RWPE1 (cell line): ENCODE measurements at regions not wholly inside any gene's neighbourhood (a gene's known extent, or its start where the extent isn't known, plus 50 kb on each side); places are given as distances from the start of the nearest gene placed in this dataset.

Experiments used
- CTCF ChIA-PET: fragments of 350-600 bp; sonication (Branson Sonifier 250); formaldehyde crosslinking; extraction: SDS; loops from one replicate; lab custom pipeline; 2021; lab: Yijun Ruan, JAX
- POLR2A ChIA-PET: fragments of 400-600 bp; formaldehyde crosslinking; extraction: SDS; loops from one replicate; lab custom pipeline; 2020; ENCODE audit warnings: antibody characterized with exemption; ENCODE audit not compliant: low non-redundant PET; lab: Yijun Ruan, JAX
- DNase-seq: peaks from one replicate; pipeline ENCODE4 v3.0.0; 2012; ENCODE audit warnings: low spot score
- H3K27ac ChIP-seq: fragments of 450-650 bp; 2 replicates; pipeline ENCODE4 v1.5.1; 2017
- CTCF ChIP-seq: fragments of 450-650 bp; conservative IDR thresholded peaks from 2 replicates; pipeline ENCODE4 v1.5.1; 2017; ENCODE audit warnings: low read depth, mild to moderate bottlenecking

DNA sequence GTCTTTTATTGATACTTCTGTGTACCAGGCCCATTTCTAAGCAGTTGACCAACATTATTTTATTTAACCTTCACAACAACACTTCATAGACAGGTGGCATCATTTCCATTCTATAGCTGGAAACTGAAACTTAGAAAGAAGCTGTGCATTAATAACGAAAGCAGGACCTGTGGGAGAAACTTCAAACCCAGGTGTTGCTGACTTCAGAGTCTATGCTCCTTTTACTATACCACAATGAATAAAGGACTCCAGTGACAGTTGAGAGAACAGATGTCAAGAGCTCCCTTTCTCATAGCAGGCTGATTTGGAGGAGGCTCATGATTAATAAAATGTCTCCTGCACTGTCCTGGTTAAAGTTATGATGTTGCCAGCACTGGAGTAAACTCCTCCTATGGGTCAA is 56.6 kb upstream of the POU3F2 start:
- ChIA-PET CTCF (interaction anchor here (0.6 to 1.2 kb wide), 2 partner anchors 10 to 1280 kb away, joined by 3 read pairs; no protein-coding TSS in a partner anchor), POLR2A (no interaction called here)
- no peak for TF ChIP-seq CTCF
- DNase-seq = no peak
- no peak overlapping the region for H3K27ac ChIP-seq

- no peak for DNase-seq
- CTCF ChIA-PET = interaction anchor here (0.6 kb wide), 1 partner anchor 371 kb away, joined by 6 read pairs; no protein-coding TSS in a partner anchor
- POLR2A ChIA-PET = no interaction called here
- no peak for TF ChIP-seq CTCF
- H3K27ac ChIP-seq = no peak overlapping the region
Observed at GRCh38 chr6:98779618-98780017, 54.8 kb upstream of the POU3F2 start.

DNA sequence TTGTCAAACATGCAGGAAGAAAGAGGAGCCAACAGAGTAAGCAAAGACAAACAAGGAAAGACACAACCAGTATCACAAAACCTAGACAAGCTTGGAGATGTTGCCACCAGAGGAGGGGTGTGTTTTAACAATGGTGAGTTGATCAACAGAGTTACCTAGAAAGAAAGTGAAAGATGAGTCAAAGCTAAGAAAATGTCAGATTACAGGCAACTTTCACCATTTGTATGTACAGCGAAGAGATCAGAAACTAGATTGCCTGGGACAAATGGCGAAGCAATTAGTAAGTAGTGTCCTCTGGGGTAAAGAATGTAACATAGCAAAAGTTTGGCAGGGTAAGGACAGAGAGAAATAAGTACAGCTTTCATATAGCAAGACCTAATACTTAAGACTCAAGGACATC is 51.6 kb upstream of the POU3F2 start:
- no peak overlapping the region for H3K27ac ChIP-seq
- POLR2A ChIA-PET = no interaction called here
- TF ChIP-seq CTCF = no peak
- CTCF ChIA-PET = no interaction called here
- no peak for DNase-seq

DNA sequence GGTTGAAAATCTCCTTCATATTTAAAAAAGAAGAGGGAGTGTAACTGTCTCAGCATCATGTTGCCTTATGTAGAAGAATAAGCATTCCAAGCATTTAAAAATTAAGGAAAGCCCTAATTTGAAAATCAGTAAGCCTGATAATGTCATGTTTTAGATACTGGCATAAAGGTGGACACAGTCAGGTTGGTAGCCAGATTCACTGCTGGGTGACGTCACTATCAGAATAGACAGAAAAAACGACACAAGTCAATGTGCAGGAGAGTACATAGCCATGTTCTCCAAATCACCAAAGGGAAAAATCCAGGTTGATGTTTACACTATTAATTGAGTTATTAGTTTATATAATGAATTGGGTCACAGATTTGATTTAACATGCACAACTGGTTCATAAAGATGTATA is 50.8 kb upstream of the POU3F2 start:
- TF ChIP-seq CTCF = no peak
- ChIA-PET POLR2A (no interaction called here), CTCF (no interaction called here)
- DNase-seq = no peak
- no peak overlapping the region for H3K27ac ChIP-seq
